Activated naive CD8-positive, alpha-beta T cell treated with anti-CD3 and anti-CD28 coated beads, Interleukin-2, amount 50 U/mL, for 16 hours (primary cell): ENCODE measurements at regions not wholly inside any gene's neighbourhood (a gene's known extent, or its start where the extent isn't known, plus 50 kb on each side); places are given as distances from the start of the nearest gene placed in this dataset.

Experiments
- DNase-seq: peaks from one replicate; pipeline ENCODE4 v3.0.0-alpha.2; 2020; ENCODE audit warnings: low read depth, low spot score

DNA sequence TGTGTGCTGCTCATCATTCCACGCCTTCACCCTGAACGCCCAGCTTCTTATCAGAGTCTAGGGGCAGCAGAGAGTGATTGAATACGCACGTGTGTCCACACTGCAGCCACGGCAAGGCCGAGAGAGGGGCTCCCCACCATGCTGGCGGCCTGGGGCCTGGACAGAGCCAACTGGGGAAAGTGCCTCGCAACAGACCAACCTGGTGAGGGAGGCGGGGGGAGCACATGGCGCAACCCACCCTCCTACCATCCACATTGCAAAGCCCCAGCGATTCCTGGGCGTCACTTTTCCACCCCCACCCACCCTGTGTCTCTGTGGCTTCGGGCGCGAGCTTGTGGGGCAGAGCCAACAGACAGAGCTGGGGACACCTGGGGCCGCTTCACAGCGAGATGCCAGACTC lies 66.4 kb upstream of the DUSP22 start:
- DNase-seq, result no peak

GRCh38 chr6:226516-227073 lies 65.7 kb upstream of the DUSP22 start:
- no peak for DNase-seq

GRCh38 chr6:227074-227782 lies 65.1 kb upstream of the DUSP22 start:
- DNase-seq, result no peak

GRCh38 chr6:227812-228338 lies 64.4 kb upstream of the DUSP22 start:
- DNase-seq, result no peak

GRCh38 chr6:228881-229651 lies 63.2 kb upstream of the DUSP22 start:
- no peak for DNase-seq

DNA sequence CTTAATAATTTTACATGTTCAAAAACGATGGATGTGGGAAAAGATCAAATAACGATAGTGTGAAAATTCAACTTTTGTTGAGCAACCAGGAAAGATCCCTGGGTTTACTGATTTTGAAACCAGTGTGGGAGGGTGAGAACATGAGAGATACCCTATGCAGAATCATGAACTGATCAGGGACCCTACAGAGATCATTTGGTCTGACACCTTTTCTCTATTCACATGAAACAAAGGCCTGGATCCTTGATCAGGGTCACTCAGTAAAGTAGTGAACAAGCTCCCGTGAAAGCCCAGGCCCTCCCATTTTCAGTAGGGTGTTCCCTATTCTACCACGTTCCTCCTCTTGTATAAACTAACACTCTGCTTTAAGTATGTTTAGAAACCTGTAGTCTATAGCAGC lies 60.5 kb upstream of the DUSP22 start:
- DNase-seq, result no peak

DNA sequence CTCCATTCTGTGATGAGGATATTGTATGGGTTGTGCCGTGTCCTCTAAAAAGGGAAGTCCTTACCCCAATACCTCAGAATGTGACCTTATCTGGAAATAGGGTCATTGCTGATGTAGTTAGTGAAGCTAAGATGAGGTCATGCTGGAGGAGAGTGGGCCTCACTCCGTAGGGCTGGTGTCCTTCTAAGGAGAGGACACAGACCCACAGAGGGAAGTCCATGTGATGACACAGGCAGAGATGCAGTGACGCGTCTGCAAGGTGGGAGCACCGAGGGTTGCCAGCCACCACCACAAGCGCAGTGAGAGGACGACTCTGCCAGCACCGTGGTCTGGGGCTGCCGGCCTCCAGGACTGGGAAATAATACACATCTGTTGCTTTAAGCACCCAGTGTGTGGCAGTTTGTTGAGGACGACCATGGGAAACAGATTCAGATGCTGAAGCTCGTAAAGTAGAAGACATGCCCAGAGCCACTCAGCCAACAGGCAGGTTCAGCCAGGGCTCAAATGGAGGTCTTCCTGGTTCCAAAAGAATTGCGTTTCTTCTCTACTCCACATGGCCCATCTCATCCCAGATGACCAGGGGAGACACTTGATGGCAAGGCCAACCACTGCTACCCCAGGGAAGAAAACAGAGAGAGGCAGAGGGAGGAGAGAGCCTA lies 59.2 kb upstream of the DUSP22 start:
- DNase-seq, result no peak

GRCh38 chr6:234706-235372 lies 57.4 kb upstream of the DUSP22 start:
- no peak for DNase-seq

DNA sequence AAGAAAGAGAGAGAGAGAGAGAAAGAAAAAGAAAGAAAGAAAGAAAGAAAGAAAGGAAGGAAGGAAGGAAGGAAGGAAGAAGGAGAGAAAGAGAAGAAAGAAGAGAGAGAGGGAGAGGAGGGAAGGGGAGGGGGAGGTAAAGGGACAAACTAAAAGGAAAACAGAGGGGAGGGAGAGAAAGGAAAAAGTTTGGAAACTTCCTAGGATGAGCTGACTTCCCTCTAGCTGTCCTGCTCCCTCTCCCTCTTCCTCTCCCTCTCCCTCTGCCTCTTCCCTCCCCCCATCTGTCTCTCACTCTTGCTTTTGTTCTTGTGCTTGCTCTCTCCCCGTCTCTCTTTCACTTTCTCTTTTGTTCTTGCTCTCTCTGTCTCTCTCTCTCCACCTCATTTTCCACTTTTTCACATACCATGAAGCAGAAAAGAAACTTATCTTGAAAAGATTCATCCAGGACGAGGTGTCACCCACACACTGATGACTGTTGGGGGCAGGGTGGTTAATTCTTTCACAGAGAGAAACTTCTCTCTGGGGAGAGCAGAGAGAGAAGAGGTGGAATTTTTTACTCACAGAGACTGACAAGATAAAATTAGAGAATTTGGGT lies 56.4 kb upstream of the DUSP22 start:
- peak; percentile 59 for DNase-seq

DNA sequence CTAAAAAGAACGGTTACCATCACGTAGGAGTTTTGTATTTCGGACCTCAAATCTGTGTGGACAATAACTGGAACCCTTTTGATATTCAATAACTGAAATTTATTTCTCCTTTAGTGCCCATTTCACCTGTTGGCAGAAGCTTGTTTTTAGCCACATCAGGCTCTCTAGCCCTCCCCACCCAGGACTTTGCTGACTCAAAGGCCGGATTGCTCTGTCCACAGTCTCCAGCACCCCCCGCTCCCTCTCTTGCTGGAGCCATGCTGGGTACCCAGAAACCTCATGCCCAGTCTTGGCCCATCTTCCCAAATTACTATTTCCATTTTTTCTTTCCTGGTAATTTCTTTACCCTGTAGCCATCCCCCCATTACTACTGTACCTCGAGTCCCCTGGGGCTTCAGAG lies 55.8 kb upstream of the DUSP22 start:
- no peak for DNase-seq

- no peak for DNase-seq
These were observed 52.1 kb upstream of the DUSP22 start for GRCh38 chr6:240151-240550.

GRCh38 chr6:241336-241865 lies 50.9 kb upstream of the DUSP22 start:
- no peak for DNase-seq
